ENCODE measurements at regions not wholly inside any gene's neighbourhood (a gene's known extent, or its start where the extent isn't known, plus 50 kb on each side); places are given as distances from the start of the nearest gene placed in this dataset.

GRCh38 chr13:74329962-74330361, 195.8 kb upstream of the KLF12 start:
- TF ChIP-seq CTCF (conservative IDR thresholded peaks at IDR 0.05; ENCODE audit: low read depth, low read length) (no peak), EZH2 (IDR thresholded peaks at IDR 0.05; ENCODE audit: borderline replicate concordance, low read depth, low read length, poor library complexity, severe bottlenecking) (no peak)
